NT2/D1 (cell line): ENCODE measurements at regions not wholly inside any gene's neighbourhood (a gene's known extent, or its start where the extent isn't known, plus 50 kb on each side); places are given as distances from the start of the nearest gene placed in this dataset.

Experiments
- YY1 ChIP-seq: IDR thresholded peaks from 2 replicates; pipeline ENCODE4 v1.6.1; 2011; ENCODE audit not compliant: insufficient read length, insufficient read depth
- ZNF274 ChIP-seq: IDR thresholded peaks from 2 replicates; pipeline ENCODE4 v1.6.1; 2011; ENCODE audit warnings: mild to moderate bottlenecking, low read depth, low read length

DNA sequence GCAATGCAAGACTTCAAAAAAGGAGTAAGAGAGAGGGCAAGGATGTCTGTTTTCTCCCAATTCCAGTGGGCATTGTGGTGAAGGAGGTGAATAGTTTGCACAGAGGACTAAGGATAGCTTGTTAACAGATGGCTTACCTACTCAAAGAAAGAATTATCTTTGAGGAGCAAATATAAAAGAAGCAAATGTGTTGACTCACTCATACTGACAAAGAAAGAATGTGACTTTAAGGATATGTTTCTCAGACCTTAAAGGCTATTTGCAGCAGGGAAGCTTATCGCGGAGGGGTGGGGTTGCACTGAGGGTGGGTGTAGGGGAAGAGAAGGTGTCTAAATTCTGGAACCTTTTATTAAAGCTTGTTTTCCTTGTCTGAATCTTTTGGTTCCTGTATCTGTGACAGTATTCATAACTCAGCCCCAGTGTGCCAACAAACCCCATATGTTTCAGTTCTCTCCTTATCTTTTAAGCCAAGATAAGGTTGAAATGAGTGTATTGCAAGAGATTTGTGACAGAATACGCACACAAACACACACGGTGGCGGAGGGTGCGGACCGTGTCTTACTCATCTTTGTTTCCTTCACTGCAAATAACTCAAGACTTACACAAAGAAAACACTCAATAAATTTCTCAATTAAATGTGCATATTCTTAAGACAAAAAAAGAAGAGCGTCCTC lies 146.4 kb upstream of the ARID2 start:
- TF ChIP-seq YY1 (no peak), ZNF274 (no peak)
